ENCODE measurements at regions not wholly inside any gene's neighbourhood (a gene's known extent, or its start where the extent isn't known, plus 50 kb on each side); places are given as distances from the start of the nearest gene placed in this dataset.

GRCh38 chr12:59911516-59911915 is 315.7 kb downstream of the SLC16A7 start:
- no peak for DNase-seq (ENCODE audit: low read depth)
- TF ChIP-seq CTCF (conservative IDR thresholded peaks at IDR 0.05; ENCODE audit: control insufficient read depth, insufficient read depth, low read depth, low read length), result no peak

GRCh38 chr12:59916988-59917387 is 321.2 kb downstream of the SLC16A7 start:
- no peak for DNase-seq (ENCODE audit: low read depth)
- TF ChIP-seq CTCF (conservative IDR thresholded peaks at IDR 0.05; ENCODE audit: control insufficient read depth, insufficient read depth, low read depth, low read length), result no peak
- H3K4me3 ChIP-seq (ENCODE audit: control insufficient read depth, low read depth, low read length), result no peak overlapping the region

More at GRCh38 chr12:59911516-59911915, 315.7 kb downstream of the SLC16A7 start:
- no peak overlapping the region for H3K4me3 ChIP-seq (ENCODE audit: control insufficient read depth, low read depth, low read length)

GRCh38 chr12:59927032-59927431 is 331.2 kb downstream of the SLC16A7 start:
- TF ChIP-seq CTCF (conservative IDR thresholded peaks at IDR 0.05; ENCODE audit: control insufficient read depth, insufficient read depth, low read depth, low read length), result no peak
- H3K4me3 ChIP-seq (ENCODE audit: control insufficient read depth, low read depth, low read length), result no peak overlapping the region
- DNase-seq (ENCODE audit: low read depth), result peak; percentile 80

GRCh38 chr12:59928416-59928815 is 332.6 kb downstream of the SLC16A7 start:
- peak; percentile 62 for DNase-seq (ENCODE audit: low read depth)
- no peak overlapping the region for H3K4me3 ChIP-seq (ENCODE audit: control insufficient read depth, low read depth, low read length)
- TF ChIP-seq CTCF (conservative IDR thresholded peaks at IDR 0.05; ENCODE audit: control insufficient read depth, insufficient read depth, low read depth, low read length), result no peak

- peak; percentile 83 for DNase-seq (ENCODE audit: low read depth)
- no peak for TF ChIP-seq CTCF (conservative IDR thresholded peaks at IDR 0.05; ENCODE audit: control insufficient read depth, insufficient read depth, low read depth, low read length)
These were observed 333.3 kb downstream of the SLC16A7 start for GRCh38 chr12:59929110-59929509.

GRCh38 chr12:59934486-59934885 is 338.7 kb downstream of the SLC16A7 start:
- H3K4me3 ChIP-seq (ENCODE audit: control insufficient read depth, low read depth, low read length), result no peak overlapping the region
- no peak for TF ChIP-seq CTCF (conservative IDR thresholded peaks at IDR 0.05; ENCODE audit: control insufficient read depth, insufficient read depth, low read depth, low read length)
- DNase-seq (ENCODE audit: low read depth), result no peak

More at GRCh38 chr12:59929110-59929509, 333.3 kb downstream of the SLC16A7 start:
- H3K4me3 ChIP-seq (ENCODE audit: control insufficient read depth, low read depth, low read length), result no peak overlapping the region

GRCh38 chr12:59936534-59936933 is 340.7 kb downstream of the SLC16A7 start:
- TF ChIP-seq CTCF (conservative IDR thresholded peaks at IDR 0.05; ENCODE audit: control insufficient read depth, insufficient read depth, low read depth, low read length), result no peak
- DNase-seq (ENCODE audit: low read depth), result no peak
- no peak overlapping the region for H3K4me3 ChIP-seq (ENCODE audit: control insufficient read depth, low read depth, low read length)

Data from fibroblast of mammary gland (primary cell).